ENCODE measurements at regions not wholly inside any gene's neighbourhood (a gene's known extent, or its start where the extent isn't known, plus 50 kb on each side); places are given as distances from the start of the nearest gene placed in this dataset.
A peak's percentile ranks its signal among the peaks of the same experiment; 100 is the strongest.

- no peak for TF ChIP-seq CTCF (IDR thresholded peaks at IDR 0.05; ENCODE audit: insufficient read depth, low read length, poor library complexity, severe bottlenecking)
- H3K36me3 ChIP-seq (ENCODE audit: control insufficient read depth, insufficient read depth, low read length) = no peaks in the 10 kb centered on the region
- no peak for DNase-seq (ENCODE audit: low read depth)
- no peaks in the 10 kb centered on the region for H3K27me3 ChIP-seq (ENCODE audit: control insufficient read depth, insufficient read depth, low read length)
- H3K4me3 ChIP-seq (ENCODE audit: low read depth, low read length) = no peak overlapping the region
Measured at GRCh38 chr2:67873916-67874315, 188.9 kb downstream of the C1D start.

- Histone ChIP-seq H3K36me3 (ENCODE audit: control insufficient read depth, insufficient read depth, low read length) (no peaks in the 10 kb centered on the region), H3K27me3 (ENCODE audit: control insufficient read depth, insufficient read depth, low read length) (no peaks in the 10 kb centered on the region), H3K4me3 (ENCODE audit: low read depth, low read length) (no peak overlapping the region)
- DNase-seq (ENCODE audit: low read depth) = no peak
- no peak for TF ChIP-seq CTCF (IDR thresholded peaks at IDR 0.05; ENCODE audit: insufficient read depth, low read length, poor library complexity, severe bottlenecking)
Measured at GRCh38 chr2:67876176-67876575, 186.6 kb downstream of the C1D start.

- H3K4me3 ChIP-seq (ENCODE audit: low read depth, low read length) = no peak overlapping the region
- TF ChIP-seq CTCF (IDR thresholded peaks at IDR 0.05; ENCODE audit: insufficient read depth, low read length, poor library complexity, severe bottlenecking) = no peak
- H3K27me3 ChIP-seq (ENCODE audit: control insufficient read depth, insufficient read depth, low read length) = no peaks in the 10 kb centered on the region
- DNase-seq (ENCODE audit: low read depth) = no peak
- no peaks in the 10 kb centered on the region for H3K36me3 ChIP-seq (ENCODE audit: control insufficient read depth, insufficient read depth, low read length)
Measured at GRCh38 chr2:67877301-67877700, 185.5 kb downstream of the C1D start.

GRCh38 chr2:67878743-67879142 lies 184.1 kb downstream of the C1D start:
- no peak for TF ChIP-seq CTCF (IDR thresholded peaks at IDR 0.05; ENCODE audit: insufficient read depth, low read length, poor library complexity, severe bottlenecking)
- H3K36me3 ChIP-seq (ENCODE audit: control insufficient read depth, insufficient read depth, low read length) = no peaks in the 10 kb centered on the region
- no peak for DNase-seq (ENCODE audit: low read depth)
- no peaks in the 10 kb centered on the region for H3K27me3 ChIP-seq (ENCODE audit: control insufficient read depth, insufficient read depth, low read length)
- no peak overlapping the region for H3K4me3 ChIP-seq (ENCODE audit: low read depth, low read length)

- H3K27me3 ChIP-seq (ENCODE audit: control insufficient read depth, insufficient read depth, low read length) = no peaks in the 10 kb centered on the region
- H3K36me3 ChIP-seq (ENCODE audit: control insufficient read depth, insufficient read depth, low read length) = no peaks in the 10 kb centered on the region
- DNase-seq (ENCODE audit: low read depth) = peak; percentile 65
- H3K4me3 ChIP-seq (ENCODE audit: low read depth, low read length) = no peak overlapping the region
- no peak for TF ChIP-seq CTCF (IDR thresholded peaks at IDR 0.05; ENCODE audit: insufficient read depth, low read length, poor library complexity, severe bottlenecking)
Measured at GRCh38 chr2:67879586-67880290, 183.1 kb downstream of the C1D start.

GRCh38 chr2:67880291-67880761 lies 182.5 kb downstream of the C1D start:
- no peak overlapping the region for H3K4me3 ChIP-seq (ENCODE audit: low read depth, low read length)
- no peaks in the 10 kb centered on the region for H3K27me3 ChIP-seq (ENCODE audit: control insufficient read depth, insufficient read depth, low read length)
- TF ChIP-seq CTCF (IDR thresholded peaks at IDR 0.05; ENCODE audit: insufficient read depth, low read length, poor library complexity, severe bottlenecking) = peak; percentile 3
- peak; percentile 89 for DNase-seq (ENCODE audit: low read depth)
- H3K36me3 ChIP-seq (ENCODE audit: control insufficient read depth, insufficient read depth, low read length) = no peaks in the 10 kb centered on the region
